GM23338 (cell line): ENCODE measurements at regions not wholly inside any gene's neighbourhood (a gene's known extent, or its start where the extent isn't known, plus 50 kb on each side); places are given as distances from the start of the nearest gene placed in this dataset.

Experiments
- ATAC-seq: fragments of 200-7000 bp; cut with Tn5 transposase; 3 replicates; pipeline ENCODE4 v1.9.1; 2020
- DNase-seq: peaks from one replicate; pipeline ENCODE4 v3.0.0-alpha.2; 2015; ENCODE audit warnings: low spot score
- H2AFZ ChIP-seq: fragments of 200-600 bp; sonication (generic); 2 replicates; pipeline ENCODE4 v1.8.0; 2016; ENCODE audit warnings: antibody characterized with exemption, mild to moderate bottlenecking, moderate library complexity
- H3F3A ChIP-seq: fragments of 200-600 bp; sonication (generic); replicated peaks from 2 replicates; pipeline ENCODE4 v1.8.0; 2017; ENCODE audit warnings: antibody characterized with exemption, mixed run types, low read depth
- H3K27ac ChIP-seq: fragments of 200-600 bp; sonication (generic); 2 replicates; pipeline ENCODE4 v1.6.1; 2016; ENCODE audit warnings: low read depth
- H3K27me3 ChIP-seq: fragments of 200-600 bp; sonication (generic); 2 replicates; pipeline ENCODE4 v1.8.0; 2016; ENCODE audit warnings: mild to moderate bottlenecking, mixed run types, moderate library complexity; ENCODE audit not compliant: insufficient read depth
- H3K36me3 ChIP-seq: fragments of 200-600 bp; sonication (generic); 2 replicates; pipeline ENCODE4 v1.8.0; 2016; ENCODE audit warnings: mild to moderate bottlenecking; ENCODE audit not compliant: insufficient read depth
- H3K4me1 ChIP-seq: fragments of 200-600 bp; sonication (generic); 2 replicates; pipeline ENCODE4 v1.8.0; 2016; ENCODE audit warnings: mild to moderate bottlenecking, moderate library complexity; ENCODE audit not compliant: insufficient read depth
- H3K4me2 ChIP-seq: fragments of 200-600 bp; sonication (generic); 2 replicates; pipeline ENCODE4 v1.7.1; 2017; ENCODE audit warnings: mixed run types
- H3K4me3 ChIP-seq: fragments of 200-600 bp; sonication (generic); 2 replicates; pipeline ENCODE4 v1.6.1; 2016; ENCODE audit warnings: mixed run types
- H3K79me2 ChIP-seq: fragments of 200-600 bp; sonication (generic); replicated peaks from 2 replicates; pipeline ENCODE4 v1.8.0; 2017; ENCODE audit warnings: mild to moderate bottlenecking; ENCODE audit not compliant: insufficient read depth
- H3K9me2 ChIP-seq: fragments of 200-600 bp; sonication (generic); 2 replicates; pipeline ENCODE4 v1.8.0; 2017; ENCODE audit not compliant: insufficient read depth
- H4K20me1 ChIP-seq: fragments of 200-600 bp; sonication (generic); replicated peaks from 2 replicates; pipeline ENCODE4 v1.8.0; 2017; ENCODE audit warnings: mild to moderate bottlenecking; ENCODE audit not compliant: insufficient read depth
- H3K27ac Mint-ChIP-seq: 2 replicates; pipeline ENCODE4 v1.8.0; 2020; ENCODE audit warnings: inconsistent platforms, mild to moderate bottlenecking, moderate library complexity, mixed read lengths
- H3K27me3 Mint-ChIP-seq: 3 replicates; pipeline ENCODE4 v1.8.0; 2022; ENCODE audit warnings: low read depth, mild to moderate bottlenecking, moderate library complexity, mixed read lengths, inconsistent platforms; ENCODE audit not compliant: insufficient read depth, poor library complexity
- H3K36me3 Mint-ChIP-seq: 3 replicates; pipeline ENCODE4 v1.8.0; 2021; ENCODE audit warnings: low read depth, mild to moderate bottlenecking, inconsistent platforms, moderate library complexity, mixed read lengths
- H3K4me1 Mint-ChIP-seq: 3 replicates; pipeline ENCODE4 v1.8.0; 2020; ENCODE audit warnings: mild to moderate bottlenecking, inconsistent platforms, mixed read lengths
- H3K4me3 Mint-ChIP-seq: 3 replicates; pipeline ENCODE4 v1.8.0; 2021; ENCODE audit warnings: moderate library complexity, mild to moderate bottlenecking, inconsistent platforms, mixed read lengths
- H3K9me3 Mint-ChIP-seq: 3 replicates; pipeline ENCODE4 v1.8.0; 2020; ENCODE audit warnings: moderate library complexity, mild to moderate bottlenecking, inconsistent platforms, mixed read lengths
- EZH2phosphoT487 ChIP-seq: fragments of 200-600 bp; sonication (generic); IDR thresholded peaks from one replicate; pipeline ENCODE4 v1.8.1; 2018; ENCODE audit warnings: antibody characterized with exemption; ENCODE audit not compliant: unreplicated experiment
- STAT1 ChIP-seq: IDR thresholded peaks from one replicate; pipeline ENCODE4 v1.6.1; 2016; ENCODE audit warnings: antibody characterized with exemption; ENCODE audit not compliant: unreplicated experiment
- ZNF114 ChIP-seq: fragments of 250-450 bp; sonication (Bioruptor Pico); IDR thresholded peaks from 2 replicates; pipeline ENCODE4 v1.5.0; 2020; ENCODE audit warnings: mild to moderate bottlenecking, moderate library complexity
- ZNF331 ChIP-seq: fragments of 250-450 bp; sonication (Bioruptor Pico); IDR thresholded peaks from 2 replicates; pipeline ENCODE4 v1.5.0; 2020; ENCODE audit warnings: low read depth, mild to moderate bottlenecking, moderate library complexity
- TF ChIP-seq, protein P1 (sequence below): fragments of 250-450 bp; sonication (Bioruptor Pico); IDR thresholded peaks from 2 replicates; pipeline ENCODE4 v1.5.0; 2020; ENCODE audit warnings: mild to moderate bottlenecking, moderate library complexity
- TF ChIP-seq, protein P2 (sequence below), 2 experiments: fragments of 200-600 bp in 1 of 2; sonication (generic) in 1 of 2; conservative IDR thresholded peaks; 2 replicates each; pipeline versions ENCODE4 v1.5.1 to v1.6.1; 2016 to 2017; ENCODE audit warnings: antibody characterized with exemption in 2 of 2, low read depth in 2 of 2, mild to moderate bottlenecking in 2 of 2, moderate library complexity in 1 of 2
- TF ChIP-seq, protein P3 (sequence below): IDR thresholded peaks from one replicate; pipeline ENCODE4 v1.6.1; 2018; ENCODE audit warnings: antibody characterized with exemption; ENCODE audit not compliant: unreplicated experiment

DNA sequence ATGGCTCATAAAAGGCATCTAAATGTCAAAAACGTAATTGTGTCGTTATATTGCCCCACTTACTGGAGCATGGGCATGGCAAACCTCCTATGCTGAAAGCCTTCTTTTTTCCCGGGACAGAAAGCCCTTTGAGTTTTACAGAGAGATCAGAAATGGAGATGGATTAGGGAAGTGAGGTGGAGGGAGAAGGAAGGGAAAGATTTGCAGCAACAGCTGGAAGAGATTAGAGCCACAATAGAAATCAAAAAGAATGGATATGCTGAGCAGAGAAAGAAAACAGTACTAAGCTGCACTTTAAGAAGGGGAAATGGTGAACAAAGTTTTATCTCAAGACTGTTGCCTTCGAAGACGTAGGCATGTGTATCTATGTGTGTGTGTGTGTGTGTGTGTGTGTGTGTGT is 97.2 kb upstream of the PCGF5 start (continued):
- TF ChIP-seq, protein P1, sequence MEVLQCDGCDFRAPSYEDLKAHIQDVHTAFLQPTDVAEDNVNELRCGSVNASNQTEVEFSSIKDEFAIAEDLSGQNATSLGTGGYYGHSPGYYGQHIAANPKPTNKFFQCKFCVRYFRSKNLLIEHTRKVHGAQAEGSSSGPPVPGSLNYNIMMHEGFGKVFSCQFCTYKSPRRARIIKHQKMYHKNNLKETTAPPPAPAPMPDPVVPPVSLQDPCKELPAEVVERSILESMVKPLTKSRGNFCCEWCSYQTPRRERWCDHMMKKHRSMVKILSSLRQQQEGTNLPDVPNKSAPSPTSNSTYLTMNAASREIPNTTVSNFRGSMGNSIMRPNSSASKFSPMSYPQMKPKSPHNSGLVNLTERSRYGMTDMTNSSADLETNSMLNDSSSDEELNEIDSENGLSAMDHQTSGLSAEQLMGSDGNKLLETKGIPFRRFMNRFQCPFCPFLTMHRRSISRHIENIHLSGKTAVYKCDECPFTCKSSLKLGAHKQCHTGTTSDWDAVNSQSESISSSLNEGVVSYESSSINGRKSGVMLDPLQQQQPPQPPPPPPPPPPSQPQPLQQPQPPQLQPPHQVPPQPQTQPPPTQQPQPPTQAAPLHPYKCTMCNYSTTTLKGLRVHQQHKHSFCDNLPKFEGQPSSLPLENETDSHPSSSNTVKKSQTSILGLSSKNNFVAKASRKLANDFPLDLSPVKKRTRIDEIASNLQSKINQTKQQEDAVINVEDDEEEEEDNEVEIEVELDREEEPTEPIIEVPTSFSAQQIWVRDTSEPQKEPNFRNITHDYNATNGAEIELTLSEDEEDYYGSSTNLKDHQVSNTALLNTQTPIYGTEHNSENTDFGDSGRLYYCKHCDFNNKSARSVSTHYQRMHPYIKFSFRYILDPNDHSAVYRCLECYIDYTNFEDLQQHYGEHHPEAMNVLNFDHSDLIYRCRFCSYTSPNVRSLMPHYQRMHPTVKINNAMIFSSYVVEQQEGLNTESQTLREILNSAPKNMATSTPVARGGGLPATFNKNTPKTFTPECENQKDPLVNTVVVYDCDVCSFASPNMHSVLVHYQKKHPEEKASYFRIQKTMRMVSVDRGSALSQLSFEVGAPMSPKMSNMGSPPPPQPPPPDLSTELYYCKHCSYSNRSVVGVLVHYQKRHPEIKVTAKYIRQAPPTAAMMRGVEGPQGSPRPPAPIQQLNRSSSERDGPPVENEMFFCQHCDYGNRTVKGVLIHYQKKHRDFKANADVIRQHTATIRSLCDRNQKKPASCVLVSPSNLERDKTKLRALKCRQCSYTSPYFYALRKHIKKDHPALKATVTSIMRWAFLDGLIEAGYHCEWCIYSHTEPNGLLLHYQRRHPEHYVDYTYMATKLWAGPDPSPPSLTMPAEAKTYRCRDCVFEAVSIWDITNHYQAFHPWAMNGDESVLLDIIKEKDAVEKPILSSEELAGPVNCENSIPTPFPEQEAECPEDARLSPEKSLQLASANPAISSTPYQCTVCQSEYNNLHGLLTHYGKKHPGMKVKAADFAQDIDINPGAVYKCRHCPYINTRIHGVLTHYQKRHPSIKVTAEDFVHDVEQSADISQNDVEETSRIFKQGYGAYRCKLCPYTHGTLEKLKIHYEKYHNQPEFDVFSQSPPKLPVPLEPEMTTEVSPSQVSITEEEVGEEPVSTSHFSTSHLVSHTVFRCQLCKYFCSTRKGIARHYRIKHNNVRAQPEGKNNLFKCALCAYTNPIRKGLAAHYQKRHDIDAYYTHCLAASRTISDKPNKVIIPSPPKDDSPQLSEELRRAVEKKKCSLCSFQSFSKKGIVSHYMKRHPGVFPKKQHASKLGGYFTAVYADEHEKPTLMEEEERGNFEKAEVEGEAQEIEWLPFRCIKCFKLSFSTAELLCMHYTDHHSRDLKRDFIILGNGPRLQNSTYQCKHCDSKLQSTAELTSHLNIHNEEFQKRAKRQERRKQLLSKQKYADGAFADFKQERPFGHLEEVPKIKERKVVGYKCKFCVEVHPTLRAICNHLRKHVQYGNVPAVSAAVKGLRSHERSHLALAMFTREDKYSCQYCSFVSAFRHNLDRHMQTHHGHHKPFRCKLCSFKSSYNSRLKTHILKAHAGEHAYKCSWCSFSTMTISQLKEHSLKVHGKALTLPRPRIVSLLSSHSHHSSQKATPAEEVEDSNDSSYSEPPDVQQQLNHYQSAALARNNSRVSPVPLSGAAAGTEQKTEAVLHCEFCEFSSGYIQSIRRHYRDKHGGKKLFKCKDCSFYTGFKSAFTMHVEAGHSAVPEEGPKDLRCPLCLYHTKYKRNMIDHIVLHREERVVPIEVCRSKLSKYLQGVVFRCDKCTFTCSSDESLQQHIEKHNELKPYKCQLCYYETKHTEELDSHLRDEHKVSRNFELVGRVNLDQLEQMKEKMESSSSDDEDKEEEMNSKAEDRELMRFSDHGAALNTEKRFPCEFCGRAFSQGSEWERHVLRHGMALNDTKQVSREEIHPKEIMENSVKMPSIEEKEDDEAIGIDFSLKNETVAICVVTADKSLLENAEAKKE = no peak
- no peak for TF ChIP-seq EZH2phosphoT487
- TF ChIP-seq, protein P2, sequence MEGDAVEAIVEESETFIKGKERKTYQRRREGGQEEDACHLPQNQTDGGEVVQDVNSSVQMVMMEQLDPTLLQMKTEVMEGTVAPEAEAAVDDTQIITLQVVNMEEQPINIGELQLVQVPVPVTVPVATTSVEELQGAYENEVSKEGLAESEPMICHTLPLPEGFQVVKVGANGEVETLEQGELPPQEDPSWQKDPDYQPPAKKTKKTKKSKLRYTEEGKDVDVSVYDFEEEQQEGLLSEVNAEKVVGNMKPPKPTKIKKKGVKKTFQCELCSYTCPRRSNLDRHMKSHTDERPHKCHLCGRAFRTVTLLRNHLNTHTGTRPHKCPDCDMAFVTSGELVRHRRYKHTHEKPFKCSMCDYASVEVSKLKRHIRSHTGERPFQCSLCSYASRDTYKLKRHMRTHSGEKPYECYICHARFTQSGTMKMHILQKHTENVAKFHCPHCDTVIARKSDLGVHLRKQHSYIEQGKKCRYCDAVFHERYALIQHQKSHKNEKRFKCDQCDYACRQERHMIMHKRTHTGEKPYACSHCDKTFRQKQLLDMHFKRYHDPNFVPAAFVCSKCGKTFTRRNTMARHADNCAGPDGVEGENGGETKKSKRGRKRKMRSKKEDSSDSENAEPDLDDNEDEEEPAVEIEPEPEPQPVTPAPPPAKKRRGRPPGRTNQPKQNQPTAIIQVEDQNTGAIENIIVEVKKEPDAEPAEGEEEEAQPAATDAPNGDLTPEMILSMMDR (conservative IDR thresholded peaks at IDR 0.05; ENCODE audit: low read depth in 2 of 2) = no peak
- no peak for TF ChIP-seq ZNF331

DNA sequence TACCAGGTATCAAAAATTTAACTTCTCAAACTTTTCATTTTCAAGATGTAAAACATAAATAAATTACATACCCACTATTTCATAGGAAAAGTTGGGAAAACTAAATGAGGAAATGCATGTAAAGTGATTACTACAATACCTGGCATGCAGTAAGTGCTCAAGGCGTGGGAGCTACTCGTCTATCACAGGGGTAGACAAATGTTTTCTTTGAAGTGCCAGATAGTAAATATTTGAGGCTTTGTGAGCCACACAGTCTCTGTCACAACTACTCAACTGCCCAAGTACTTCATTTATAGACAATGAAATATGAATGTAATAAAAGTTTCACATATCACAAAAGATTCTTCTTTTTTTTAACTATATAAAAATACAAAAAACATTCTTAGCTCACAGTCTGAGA is 96.4 kb upstream of the PCGF5 start:
- no peaks in the 10 kb centered on the region for H3K79me2 ChIP-seq
- no peak overlapping the region for H3K27ac ChIP-seq
- DNase-seq (no peak), ATAC-seq (no peak)
- H3K9me3 Mint-ChIP-seq = no peaks in the 10 kb centered on the region
- no peak overlapping the region for H2AFZ ChIP-seq
- peaks cover 3% of the 10 kb centered on the region; the same call in 2 of the 3 replicates for H3K4me1 Mint-ChIP-seq
- H3K36me3 ChIP-seq = no peaks in the 10 kb centered on the region
- no peaks in the 10 kb centered on the region for H3K4me1 ChIP-seq
- no peaks in the 10 kb centered on the region for H3K9me2 ChIP-seq
- no peaks in the 10 kb centered on the region for H3F3A ChIP-seq
- H3K4me2 ChIP-seq = no peak overlapping the region
- no peaks in the 10 kb centered on the region for H3K27me3 Mint-ChIP-seq
- no peaks in the 10 kb centered on the region for H4K20me1 ChIP-seq
- H3K36me3 Mint-ChIP-seq = no peaks in the 10 kb centered on the region
- no peaks in the 10 kb centered on the region for H3K27me3 ChIP-seq
- H3K4me3 Mint-ChIP-seq = no peak overlapping the region
- H3K4me3 ChIP-seq = no peak overlapping the region
- no peak overlapping the region for H3K27ac Mint-ChIP-seq
- no peak for TF ChIP-seq EZH2phosphoT487
- TF ChIP-seq ZNF114 (CRISPR knock-in tag) = no peak
- TF ChIP-seq, protein P3, sequence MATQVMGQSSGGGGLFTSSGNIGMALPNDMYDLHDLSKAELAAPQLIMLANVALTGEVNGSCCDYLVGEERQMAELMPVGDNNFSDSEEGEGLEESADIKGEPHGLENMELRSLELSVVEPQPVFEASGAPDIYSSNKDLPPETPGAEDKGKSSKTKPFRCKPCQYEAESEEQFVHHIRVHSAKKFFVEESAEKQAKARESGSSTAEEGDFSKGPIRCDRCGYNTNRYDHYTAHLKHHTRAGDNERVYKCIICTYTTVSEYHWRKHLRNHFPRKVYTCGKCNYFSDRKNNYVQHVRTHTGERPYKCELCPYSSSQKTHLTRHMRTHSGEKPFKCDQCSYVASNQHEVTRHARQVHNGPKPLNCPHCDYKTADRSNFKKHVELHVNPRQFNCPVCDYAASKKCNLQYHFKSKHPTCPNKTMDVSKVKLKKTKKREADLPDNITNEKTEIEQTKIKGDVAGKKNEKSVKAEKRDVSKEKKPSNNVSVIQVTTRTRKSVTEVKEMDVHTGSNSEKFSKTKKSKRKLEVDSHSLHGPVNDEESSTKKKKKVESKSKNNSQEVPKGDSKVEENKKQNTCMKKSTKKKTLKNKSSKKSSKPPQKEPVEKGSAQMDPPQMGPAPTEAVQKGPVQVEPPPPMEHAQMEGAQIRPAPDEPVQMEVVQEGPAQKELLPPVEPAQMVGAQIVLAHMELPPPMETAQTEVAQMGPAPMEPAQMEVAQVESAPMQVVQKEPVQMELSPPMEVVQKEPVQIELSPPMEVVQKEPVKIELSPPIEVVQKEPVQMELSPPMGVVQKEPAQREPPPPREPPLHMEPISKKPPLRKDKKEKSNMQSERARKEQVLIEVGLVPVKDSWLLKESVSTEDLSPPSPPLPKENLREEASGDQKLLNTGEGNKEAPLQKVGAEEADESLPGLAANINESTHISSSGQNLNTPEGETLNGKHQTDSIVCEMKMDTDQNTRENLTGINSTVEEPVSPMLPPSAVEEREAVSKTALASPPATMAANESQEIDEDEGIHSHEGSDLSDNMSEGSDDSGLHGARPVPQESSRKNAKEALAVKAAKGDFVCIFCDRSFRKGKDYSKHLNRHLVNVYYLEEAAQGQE = no peak
- TF ChIP-seq STAT1 = no peak
